HG02588 (cell line): ENCODE measurements at regions not wholly inside any gene's neighbourhood (a gene's known extent, or its start where the extent isn't known, plus 50 kb on each side); places are given as distances from the start of the nearest gene placed in this dataset.

ENCODE experiments used
- ATAC-seq: cut with Tn5 transposase; IDR thresholded peaks from one replicate; pipeline ENCODE4 v1.9.1; 2021; ENCODE audit warnings: mild to moderate bottlenecking, moderate library complexity; ENCODE audit not compliant: unreplicated experiment

DNA sequence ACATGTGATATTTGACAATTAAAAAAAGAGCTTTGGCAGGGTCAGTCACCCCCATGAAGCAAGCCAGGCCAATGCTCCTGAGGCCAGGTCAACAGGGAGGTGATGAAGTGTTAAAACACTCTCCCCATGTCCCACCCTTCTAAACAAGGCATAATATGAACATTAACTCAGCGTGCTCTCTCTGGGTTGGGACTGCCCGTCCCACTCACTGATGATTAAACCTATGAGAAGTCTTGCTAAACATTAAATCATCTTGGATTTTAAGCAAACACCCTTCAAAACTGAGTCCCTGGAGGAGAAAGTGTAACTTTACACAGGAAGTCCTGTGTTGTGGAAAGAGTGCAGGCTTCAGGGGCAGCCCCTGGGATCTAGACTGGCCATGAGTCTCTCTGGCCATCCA is 558.5 kb downstream of the CD83 start:
- no peak for ATAC-seq

DNA sequence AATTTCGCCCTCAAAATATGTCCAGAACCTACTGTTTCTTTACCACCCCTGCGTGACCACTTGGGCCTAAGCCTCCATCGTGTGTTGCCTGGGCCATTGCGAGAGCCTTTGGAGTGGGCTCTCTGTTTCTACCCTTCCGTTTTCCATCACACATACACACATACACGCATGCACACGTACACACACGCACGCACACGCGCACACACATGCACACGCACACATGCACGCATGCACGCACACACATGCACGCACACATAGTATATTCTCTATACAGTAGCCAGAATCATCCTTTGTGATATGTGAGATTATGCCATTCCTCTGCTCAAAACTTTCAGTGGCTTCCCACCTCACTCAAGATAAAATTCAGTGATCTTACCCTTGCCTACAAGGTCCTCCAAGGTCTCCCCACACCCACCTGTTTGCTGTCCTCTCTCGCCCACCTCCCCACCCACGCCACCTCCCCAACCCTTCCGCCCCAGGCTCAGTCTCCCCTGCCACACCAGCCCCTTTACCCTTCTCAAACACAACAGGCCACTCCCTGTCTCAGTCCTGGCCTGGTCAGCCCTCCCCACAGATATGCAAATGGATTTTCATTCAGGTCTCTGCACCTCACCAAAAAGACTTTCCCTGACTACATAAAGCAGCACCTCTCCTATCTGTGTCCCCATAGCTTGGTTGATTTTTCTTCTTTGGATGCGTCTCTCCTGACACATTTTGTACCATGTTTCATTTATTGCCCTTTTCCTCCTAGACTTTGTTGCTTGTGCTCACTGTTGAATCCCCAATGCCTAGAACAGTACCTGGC is 559.6 kb downstream of the CD83 start:
- ATAC-seq, result no peak

DNA sequence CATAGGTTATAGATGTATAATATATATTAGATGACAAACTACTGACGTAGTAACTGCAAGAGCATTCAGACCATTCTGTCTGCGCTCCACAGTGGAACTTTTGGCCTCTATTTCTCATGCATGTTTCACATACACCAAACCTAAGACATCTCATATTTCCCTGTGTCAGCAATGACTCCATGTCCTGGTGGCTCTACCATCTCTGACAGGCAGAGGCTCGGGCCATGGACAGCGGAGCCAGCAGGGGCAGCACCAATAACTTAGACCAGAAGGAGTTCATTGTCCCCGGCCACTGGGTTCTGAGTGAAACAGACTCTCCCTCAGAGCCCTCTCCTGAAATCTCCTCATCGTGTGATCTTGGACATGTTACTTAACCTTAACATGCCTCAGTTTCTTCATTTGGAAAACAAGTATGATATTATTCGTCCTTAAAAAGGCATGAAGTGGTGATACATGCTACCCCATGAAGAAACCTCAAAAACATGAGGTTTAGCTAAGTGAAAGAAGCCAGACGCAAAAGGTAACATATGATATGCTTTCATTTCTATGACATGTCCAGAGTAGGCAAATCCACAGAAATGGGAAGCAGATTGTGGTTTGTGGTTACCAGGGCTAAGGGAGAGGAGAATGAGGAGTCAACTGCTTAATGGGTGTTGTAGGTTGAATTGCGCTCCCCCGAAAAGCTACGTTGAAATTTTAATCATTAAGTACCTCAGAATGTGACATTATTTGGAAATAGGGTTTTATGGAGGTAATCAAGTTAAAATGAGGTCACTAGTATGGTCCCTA is 564.0 kb upstream of the JARID2 start:
- no peak for ATAC-seq

DNA sequence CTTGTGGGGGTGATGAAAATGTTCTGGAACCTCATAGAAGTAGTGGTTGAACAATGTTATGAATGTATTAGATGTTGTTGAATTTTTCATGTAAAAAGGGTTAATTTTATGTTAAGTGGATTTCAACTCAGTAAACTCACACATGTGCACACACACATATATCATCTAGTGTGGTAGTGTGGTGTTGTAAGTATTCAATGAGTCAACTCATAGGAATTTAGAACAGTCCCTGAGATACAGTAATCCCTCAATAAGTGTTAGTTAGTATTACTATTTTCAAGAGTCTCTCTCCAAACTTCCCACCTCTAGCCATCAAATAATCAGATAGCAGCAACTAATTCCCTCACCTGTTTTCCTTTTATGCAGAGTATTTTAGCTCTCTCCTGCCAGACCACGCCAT is 563.1 kb upstream of the JARID2 start:
- ATAC-seq, result no peak

DNA sequence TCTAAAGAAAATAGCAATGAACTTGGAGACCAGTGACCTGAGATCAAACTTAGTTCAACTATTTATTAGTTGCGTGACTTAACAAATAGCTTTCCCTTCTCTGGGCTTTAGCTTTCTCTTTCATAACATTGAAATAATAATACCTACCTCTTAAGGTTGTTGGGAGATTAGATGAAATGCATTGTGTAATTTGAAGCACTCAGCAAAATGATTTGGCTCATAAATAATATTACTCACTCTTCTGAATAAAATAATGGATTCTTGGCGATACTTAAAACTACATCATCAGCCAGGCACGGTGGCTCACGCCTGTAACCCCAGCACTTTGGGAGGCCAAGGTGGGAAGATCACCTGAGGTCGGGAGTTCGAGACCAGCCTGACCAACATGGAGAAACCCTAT is 556.2 kb upstream of the JARID2 start:
- ATAC-seq, result no peak

DNA sequence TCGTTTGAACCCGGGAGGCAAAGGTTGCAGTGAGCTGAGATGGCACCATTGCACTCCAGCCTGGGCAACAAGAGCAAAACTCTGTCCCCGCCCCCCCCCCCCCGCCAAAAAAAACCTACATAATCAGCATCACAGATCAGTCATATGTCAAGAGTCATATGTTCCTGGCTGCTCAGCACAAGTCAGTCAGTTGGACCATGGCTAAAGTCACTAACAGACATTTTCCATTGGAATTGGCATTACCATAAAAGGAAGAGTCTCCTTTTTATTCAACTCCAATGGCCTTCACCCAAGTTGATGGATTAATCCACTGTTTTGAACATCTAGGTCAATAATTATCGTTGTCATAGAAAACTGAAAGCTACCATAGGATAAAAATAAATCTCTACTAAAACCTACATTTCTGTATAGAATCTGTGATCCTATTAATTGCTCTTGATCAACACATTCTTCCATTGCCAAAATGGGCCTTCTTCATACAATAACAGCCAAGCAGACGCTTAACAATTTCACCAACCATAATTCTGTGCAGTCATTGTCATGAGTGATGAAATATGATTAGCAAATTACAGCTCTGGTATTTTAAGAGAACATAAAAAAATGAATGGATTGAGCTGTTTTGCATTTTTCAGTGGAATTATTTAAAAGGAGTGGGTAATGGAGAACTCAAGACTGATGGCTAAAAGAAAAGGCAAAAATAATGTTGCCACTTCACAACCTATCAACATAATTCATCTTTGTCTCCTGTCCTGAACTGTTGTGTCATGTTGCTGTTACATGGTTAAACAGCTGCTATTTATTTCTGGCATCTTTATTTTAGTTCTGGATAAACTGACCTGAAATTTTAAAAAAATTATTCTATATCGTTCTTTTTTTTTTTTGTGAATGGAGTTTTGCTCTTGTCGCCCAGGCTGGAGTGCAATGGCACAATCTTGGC is 555.5 kb upstream of the JARID2 start:
- no peak for ATAC-seq

DNA sequence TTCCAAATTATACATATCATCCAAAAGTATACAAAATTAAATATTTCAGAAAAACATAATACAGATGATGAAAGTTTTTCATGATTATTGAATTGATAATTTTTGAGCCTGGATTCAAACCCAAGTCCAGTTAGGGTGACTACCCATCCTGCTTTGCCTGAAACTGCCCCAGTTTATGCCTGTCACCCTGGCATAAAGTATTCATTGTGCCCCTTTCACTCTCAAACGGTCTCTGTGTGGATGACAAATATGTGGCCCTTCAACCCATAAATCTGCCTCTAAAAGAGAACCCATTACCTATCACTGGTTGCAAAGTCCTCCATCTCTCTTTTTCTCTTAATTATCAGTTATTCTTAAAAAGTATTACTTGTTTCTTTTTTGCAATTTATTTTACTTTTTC is 553.7 kb upstream of the JARID2 start:
- no peak for ATAC-seq

DNA sequence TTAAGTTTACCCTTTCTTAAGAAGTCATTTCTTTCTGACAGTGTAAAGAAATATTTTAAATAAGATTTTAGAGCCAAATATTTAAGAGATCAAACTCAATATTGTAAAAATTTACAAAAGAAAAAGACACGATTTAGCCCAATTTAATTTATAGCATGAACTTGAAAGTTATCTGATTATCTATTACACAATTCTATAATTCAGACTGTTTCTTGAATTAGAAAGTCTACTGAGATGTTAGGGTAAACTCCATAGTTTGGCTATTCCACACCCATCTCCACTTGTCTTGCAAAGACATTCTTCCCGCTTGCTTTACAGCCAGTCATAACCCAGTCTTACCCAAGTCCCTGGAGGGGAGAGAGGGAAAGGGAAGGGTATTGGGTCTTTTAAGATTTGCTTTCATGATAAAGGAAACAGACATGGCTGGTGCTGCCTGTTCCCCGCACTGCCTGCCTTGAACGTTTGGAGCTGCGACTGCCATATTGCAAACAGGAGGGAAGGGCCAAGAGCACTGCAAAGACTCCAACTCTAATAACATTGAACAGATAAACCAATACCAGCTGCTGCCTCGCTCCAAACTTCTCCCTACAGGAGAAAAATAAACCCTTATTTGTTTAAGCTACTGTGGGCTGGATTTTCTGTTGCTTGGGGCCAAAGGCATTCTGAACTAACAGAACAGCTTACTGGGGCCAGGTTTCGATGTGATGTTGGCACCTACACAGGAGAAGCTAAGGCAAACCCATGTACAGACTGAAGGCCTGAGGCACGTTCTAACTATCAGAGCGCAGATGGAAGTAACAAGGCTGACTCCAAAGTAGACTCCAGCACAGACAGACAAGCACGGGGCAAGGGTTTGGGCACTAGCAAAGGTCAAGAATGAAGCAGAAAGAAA is 552.3 kb upstream of the JARID2 start:
- no peak for ATAC-seq

DNA sequence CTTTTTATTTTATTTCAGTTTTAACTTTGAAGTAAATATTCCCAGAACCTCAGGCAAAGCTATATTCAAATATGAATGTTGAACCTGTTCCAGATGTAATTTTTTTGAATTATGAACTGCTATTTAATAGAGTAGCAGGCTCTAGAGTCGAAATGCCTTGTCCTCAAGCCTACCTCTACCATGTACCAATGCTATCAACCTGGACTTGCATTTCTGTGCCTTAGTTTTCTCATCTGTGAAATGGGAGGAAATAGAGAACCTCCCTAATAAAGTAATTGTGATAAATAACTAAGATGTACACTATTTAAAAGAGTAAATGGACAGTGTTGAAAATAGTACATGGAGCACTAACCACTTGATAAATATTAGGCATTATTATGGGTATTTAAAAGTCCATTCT is 551.6 kb upstream of the JARID2 start:
- ATAC-seq, result no peak

DNA sequence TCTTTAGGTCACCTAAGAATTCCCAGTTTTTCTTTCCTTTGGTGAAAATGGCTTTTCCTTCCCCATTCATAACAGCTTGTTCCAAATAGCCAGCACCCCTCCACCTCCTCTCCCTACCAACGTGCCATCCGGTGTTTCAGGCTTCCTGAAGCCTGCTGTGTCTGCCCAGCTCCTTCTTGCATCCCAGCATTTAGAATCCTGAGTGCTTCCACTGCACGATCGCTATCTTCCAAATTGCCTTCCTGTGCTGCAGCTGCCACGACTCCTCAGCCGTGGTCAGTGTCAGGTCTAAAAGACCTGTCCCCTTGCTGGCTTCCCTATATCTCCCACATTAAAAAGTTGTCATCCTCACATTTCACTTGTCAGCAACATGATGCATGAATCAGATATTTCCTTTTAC is 550.3 kb upstream of the JARID2 start:
- ATAC-seq, result no peak

DNA sequence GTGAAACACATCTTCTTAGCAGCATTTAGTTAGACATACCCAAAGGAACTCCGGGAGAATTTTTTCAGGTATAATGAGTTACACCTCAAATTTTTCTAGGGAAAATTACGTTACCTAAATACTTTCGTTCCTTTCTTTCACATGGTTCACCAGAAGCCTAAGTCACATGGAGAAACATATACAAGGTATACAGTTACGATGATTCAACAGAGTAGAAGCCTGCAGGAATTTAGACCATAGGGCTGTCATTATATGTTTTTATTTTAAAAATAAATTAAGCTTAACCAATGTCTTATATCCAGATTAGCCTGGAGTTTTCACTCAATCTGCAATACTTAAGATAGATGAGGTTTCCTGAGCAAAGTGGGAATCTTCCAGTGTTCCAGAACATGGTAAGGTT is 549.5 kb upstream of the JARID2 start:
- ATAC-seq, result no peak

DNA sequence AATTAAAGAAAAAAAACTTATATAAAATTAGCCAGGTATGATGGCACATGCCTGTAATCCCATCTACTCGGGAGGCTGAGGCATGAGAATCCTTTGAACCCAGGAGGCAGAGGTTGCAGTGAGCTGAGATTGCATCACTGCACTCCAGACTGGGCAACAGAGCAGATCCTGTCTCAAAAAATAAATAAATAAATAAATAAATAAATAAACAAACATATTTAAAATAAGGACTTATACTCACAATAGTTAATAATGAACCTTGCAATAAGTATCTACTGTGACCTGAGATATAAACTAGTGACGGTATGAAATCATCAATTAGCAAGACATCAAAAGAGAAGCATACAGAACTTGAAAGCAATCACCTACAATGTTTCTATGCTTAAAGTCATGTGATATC is 548.4 kb upstream of the JARID2 start:
- ATAC-seq, result no peak

DNA sequence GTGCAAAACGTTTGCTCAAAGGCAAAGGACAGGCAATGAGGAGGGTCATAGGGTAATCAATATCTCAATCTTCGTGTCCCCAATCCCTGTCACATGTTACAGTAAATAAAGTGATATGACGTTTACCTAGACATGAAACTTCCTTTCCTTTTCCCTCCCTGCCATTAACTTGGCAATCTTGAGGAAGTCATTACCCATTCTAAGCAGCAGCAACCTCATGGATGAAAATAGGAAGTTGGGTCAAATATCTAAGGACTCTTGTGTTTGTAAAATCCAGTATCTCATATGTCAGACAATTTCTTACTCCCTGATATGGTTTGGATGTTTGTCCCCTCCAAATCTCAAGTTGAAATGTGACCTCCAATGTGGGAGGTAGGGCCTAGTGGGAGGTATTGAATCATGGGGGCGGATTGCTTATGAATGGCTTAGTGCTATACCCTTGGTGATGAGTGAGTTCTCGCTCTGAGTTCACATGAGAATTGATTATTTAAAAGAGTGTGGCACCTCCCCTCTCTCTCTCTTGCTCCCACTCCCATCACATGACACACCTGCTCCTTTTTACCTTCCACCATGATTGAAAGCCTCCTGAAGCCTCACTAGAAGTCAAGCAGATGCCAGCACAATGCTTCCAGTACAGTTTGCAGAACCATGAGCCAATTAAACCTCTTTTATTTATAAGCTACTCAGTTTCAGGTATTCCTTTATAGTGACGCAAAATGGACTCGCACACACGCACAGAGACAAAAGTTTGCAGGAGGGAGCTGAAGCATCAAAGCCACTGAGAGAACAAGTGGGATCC is 545.9 kb upstream of the JARID2 start:
- no peak for ATAC-seq

DNA sequence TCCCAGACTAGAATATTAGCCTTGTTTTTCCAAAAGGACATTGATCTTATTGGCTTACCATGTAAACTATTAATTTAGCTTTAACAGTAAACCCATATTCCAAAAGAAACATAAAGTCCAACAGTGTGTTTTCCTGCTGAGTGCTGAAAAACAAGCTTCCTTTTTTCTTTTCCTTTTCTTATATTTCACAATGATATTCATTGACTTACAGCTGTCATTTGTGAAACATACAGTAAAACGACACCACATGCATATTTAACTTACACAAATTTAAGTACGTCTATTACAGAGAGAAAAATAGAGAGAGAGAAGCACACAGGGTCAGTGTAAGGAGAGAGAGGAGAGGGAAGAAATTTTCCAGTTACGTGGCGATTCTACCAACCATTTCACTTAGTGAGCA is 543.9 kb upstream of the JARID2 start:
- no peak for ATAC-seq

DNA sequence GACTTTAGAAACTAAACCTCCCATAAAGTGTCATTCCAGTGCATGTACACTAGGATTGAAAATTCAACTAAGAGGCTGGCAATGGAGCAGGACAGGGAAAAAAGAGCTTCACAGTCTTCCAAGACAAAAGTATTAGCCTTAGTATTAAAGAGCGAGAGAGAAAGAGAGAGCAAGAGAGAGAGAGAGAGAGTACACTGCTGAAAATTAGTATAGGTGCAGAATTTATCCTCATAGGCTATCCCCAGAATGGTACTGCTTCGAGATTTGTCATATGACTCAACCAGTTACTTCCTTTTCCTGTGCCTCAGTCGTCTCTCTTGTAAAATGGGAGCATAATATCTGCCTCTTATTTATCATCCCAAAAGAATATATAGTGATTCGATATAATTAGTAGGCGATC is 543.2 kb upstream of the JARID2 start:
- no peak for ATAC-seq

DNA sequence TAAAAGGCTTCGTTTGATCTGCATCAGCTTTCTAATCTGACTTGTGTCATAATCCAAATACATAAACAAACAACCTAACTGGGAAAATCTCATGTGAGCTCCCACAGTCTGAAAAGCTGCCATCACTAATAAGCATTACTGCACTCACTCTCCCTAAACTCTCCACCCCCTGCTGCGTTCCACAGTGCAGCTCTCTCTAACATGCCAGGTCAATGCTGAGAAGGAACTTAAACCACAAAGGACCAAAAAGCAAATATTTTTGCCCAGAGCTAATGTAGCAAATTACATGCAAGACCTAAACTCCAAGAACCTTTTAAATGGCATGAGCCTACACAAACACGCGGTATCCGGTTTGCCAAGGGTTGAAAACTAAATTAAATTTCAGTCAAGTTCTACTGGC is 542.3 kb upstream of the JARID2 start:
- ATAC-seq, result no peak

DNA sequence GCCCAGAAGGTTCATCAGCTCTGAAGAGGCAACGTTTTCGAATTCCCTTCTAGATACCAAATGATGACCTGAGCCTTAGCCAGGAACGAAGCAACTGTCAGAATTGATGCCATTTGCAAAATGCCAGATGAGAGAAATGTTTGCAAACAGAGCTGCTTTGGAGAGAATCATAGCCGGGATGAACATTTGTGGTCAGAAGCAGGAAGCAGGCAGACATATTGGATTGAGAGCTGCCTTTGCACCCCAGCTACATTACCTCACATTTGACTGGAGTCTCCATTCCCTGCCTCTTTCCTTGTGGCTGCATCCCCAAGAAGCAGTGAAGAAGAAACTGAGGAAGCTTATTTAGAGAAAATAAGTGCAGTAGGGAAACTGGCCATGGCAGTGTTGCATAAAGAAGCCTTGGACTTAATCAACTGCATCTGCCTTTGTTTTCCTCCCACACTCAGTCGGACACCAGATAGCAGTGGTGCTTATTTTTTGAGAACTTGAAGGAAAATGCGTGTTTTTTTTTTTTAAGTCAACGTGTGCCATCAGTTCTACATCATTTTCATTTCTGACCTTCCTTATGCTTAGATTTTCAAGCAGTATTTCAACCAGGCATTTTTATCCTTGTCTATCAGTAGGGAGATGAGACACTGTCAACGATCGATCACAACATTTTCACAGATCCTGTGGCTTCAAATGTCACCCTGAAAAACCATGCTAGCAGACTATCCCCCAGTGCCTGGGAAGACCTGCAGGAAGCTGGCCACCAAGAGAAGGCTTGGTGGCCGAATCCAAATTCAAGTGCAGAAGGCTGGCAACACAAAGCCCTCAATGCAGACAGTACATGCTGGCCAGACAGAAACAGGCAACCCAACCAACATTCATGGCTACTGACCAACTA is 541.2 kb upstream of the JARID2 start:
- no peak for ATAC-seq

DNA sequence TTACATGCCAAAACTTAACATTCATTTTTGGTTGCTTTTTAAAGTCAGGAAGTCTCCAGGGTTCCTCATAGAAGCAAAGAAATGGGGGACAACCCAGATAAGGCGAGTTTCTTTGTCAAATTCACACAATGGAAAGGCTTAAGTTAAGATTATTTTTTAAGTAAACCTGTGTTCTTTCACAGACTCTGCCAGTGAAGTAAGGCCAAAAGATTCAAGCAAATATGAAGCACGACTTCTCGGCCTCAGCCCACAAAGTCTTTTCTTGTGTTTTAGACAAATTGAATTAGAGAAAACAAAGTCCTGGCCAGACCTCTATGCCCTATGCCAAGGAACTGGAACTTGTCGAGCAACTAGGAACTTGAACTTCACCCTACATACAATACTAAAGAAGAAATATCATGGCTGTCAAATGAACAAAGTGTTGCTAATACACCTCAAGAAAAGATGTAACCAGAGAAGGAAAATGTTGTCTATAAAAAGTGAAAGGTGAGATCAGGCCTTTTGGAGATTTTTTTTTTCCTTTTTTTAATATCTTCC is 540.0 kb upstream of the JARID2 start:
- no peak for ATAC-seq
